IPS-15b (cell line): ENCODE measurements at regions not wholly inside any gene's neighbourhood (a gene's known extent, or its start where the extent isn't known, plus 50 kb on each side); places are given as distances from the start of the nearest gene placed in this dataset.

Source experiments
- H3K27me3 ChIP-seq: one replicate; pipeline ENCODE4 v1.6.1; 2013; ENCODE audit warnings: low read length; ENCODE audit not compliant: control insufficient read depth, insufficient read depth
- H3K36me3 ChIP-seq: one replicate; pipeline ENCODE4 v1.6.1; 2013; ENCODE audit warnings: low read length; ENCODE audit not compliant: control insufficient read depth, insufficient read depth
- H3K4me1 ChIP-seq: one replicate; pipeline ENCODE4 v1.6.1; 2013; ENCODE audit warnings: mild to moderate bottlenecking, low read length; ENCODE audit not compliant: control insufficient read depth, insufficient read depth
- H3K4me3 ChIP-seq: one replicate; pipeline ENCODE4 v1.5.1; 2013; ENCODE audit warnings: low read depth, low read length
- H3K9ac ChIP-seq: one replicate; pipeline ENCODE4 v1.6.1; 2013; ENCODE audit warnings: low read depth, mild to moderate bottlenecking, low read length
- H3K9me3 ChIP-seq: one replicate; pipeline ENCODE4 v1.6.1; 2013; ENCODE audit warnings: mild to moderate bottlenecking, low read length; ENCODE audit not compliant: control insufficient read depth, insufficient read depth

DNA sequence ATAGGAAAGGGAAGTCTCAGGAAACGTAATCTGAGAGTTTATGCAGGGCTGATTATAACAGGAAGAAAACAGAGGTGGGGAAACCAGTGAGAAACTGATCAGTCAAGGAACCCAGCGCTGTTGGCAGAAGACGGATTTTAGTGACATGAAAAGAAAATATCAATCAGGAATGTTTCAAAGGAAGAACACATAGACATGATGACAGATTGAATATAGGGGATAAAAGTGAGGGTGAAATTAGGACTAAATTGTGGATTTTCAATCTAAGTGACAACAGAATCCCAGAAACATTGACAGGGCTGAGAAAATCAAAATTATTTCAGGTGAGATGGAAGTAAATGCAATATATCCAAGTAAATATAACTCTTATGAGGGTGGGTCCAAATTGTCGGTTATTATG is 199.8 kb upstream of the CCDC150 start:
- Histone ChIP-seq H3K36me3 (no peaks in the 10 kb centered on the region), H3K4me3 (no peak overlapping the region), H3K9me3 (no peaks in the 10 kb centered on the region), H3K27me3 (no peaks in the 10 kb centered on the region), H3K9ac (no peak overlapping the region), H3K4me1 (no peaks in the 10 kb centered on the region)

DNA sequence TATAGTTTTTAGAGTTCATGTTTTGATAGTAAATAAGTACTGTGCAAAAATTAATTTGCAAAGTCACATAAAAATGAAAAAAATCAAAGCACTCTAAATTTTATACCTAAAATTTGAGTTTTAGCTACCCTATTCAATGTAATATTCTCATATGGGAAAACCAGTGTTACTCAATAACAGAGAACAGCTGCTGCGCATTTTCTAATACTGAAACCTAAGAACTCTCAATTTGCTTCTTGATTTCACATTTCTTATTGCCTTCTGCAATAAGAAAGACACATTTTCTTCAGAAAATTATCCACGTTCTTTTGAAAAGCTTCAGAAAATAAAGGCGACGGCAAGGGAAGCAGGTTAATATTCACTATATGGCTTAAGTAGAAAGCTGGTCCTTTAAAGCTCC is 199.1 kb upstream of the CCDC150 start:
- no peak overlapping the region for H3K4me3 ChIP-seq
- H3K36me3 ChIP-seq, result no peaks in the 10 kb centered on the region
- H3K4me1 ChIP-seq, result no peaks in the 10 kb centered on the region
- H3K9me3 ChIP-seq, result no peaks in the 10 kb centered on the region
- no peak overlapping the region for H3K9ac ChIP-seq
- no peaks in the 10 kb centered on the region for H3K27me3 ChIP-seq

DNA sequence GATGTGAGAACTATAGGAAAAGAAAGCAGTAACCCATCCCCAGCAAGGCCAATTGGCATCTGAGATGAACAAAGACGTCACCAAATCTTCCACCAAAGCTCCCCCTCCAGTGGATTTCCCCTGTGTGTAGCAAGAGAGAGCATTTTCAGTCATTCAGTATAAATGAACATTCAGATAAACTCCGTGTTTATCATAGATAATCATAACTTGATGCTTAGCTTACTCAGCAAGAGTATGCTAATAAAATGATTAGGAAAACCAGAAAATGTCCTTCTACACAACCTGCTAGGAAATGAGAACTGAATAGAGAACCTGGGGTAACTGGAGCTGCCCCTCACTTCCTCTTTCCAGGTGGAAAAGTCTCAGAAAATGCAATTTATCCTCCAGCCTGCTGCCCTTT is 198.0 kb upstream of the CCDC150 start:
- Histone ChIP-seq H3K4me3 (no peak overlapping the region), H3K27me3 (no peaks in the 10 kb centered on the region), H3K4me1 (no peaks in the 10 kb centered on the region), H3K36me3 (no peaks in the 10 kb centered on the region), H3K9me3 (no peaks in the 10 kb centered on the region), H3K9ac (no peak overlapping the region)

DNA sequence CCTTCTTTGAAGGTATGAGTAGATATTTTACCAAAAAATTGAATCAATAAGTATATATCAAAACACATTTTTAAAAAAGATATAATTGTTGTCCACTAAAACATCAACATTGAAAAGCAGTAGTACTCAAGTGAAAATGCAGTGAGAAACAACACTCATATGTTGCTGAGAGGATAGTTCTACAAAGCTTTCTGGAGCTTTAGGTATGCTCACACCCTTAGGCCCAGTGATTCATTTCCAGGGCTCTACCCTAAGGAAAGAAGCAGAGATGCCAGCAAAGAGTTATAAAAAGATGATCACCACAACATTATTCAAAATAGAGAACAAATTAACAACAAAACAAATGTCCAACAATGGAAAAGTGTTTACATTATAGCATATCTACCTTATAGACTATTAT is 197.3 kb upstream of the CCDC150 start:
- Histone ChIP-seq H3K27me3 (no peaks in the 10 kb centered on the region), H3K4me3 (no peak overlapping the region), H3K9ac (no peak overlapping the region), H3K36me3 (no peaks in the 10 kb centered on the region), H3K9me3 (no peaks in the 10 kb centered on the region), H3K4me1 (no peaks in the 10 kb centered on the region)

DNA sequence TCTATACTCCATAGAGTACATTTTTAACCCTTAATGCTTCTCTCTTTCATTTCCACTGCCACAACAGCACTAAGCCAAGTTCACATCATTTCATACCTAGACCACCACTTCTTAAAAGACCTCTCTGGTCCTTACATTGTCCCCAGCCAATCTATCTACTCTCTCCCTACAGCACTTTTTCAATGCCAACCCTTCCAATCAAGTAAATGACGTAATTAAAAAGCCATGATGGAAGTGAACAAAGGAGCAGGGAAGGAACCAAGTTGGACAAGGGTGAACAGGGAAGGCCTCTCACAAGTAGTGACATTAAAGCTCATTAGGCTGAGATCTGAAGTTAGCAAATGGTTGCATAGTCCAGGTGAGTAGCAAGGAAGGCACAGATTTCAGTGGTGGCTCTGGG is 195.1 kb upstream of the CCDC150 start:
- Histone ChIP-seq H3K9me3 (no peaks in the 10 kb centered on the region), H3K4me1 (no peaks in the 10 kb centered on the region), H3K36me3 (no peaks in the 10 kb centered on the region), H3K27me3 (no peaks in the 10 kb centered on the region), H3K9ac (no peak overlapping the region), H3K4me3 (no peak overlapping the region)

DNA sequence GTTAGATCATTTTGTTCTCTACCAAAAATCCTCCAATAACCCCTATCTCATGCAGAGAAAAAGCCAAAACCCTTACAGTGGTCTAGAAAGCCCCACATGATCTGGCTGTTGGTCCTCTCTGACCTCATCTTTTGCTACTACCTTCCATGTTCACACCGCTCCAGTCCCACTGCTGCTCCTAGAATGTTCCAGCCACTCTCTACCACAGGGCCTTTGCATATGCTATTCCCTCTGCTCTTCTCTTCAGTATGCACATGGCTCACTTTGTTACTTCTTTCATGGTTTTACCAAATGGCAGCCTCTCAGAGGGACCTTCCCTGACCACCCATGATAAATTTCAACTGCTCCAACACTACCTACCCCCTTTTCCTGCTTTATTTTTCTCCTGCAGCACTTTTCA is 193.5 kb upstream of the CCDC150 start:
- H3K27me3 ChIP-seq, result no peaks in the 10 kb centered on the region
- no peaks in the 10 kb centered on the region for H3K4me1 ChIP-seq
- H3K36me3 ChIP-seq, result no peaks in the 10 kb centered on the region
- H3K9me3 ChIP-seq, result no peaks in the 10 kb centered on the region
- no peak overlapping the region for H3K4me3 ChIP-seq
- no peak overlapping the region for H3K9ac ChIP-seq

DNA sequence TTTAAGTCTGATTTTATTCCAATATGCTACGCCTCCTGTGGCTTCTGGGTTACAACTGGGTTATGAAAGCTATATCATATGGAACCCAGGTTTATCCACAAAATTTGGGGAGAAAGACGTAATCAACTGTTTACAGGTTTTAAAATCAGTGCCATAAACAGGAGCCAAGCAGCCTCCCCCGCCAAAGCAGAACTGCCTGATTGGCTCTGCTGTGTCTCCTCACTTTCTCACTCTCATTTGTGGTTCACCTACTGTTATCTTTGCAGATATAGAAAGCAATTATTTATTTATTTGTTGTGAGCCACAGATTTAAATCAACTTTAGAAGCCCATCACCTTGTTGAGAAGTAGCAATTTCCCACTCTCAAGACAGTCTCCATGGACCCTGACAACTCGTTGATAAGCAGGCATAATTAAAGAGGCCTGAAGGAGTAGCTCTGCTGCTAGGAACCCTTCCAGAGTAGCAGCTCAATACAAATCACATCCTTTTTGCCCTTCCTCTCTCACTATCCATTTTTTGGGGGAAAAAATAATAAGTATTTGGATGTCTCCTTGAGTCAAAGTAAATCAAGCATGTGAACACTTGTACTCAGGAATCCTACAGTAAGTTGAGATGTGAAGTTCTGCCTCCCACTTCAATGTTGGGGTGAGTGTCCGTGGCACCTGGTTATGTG is 191.0 kb upstream of the CCDC150 start:
- Histone ChIP-seq H3K4me1 (no peaks in the 10 kb centered on the region), H3K9ac (no peak overlapping the region), H3K36me3 (no peaks in the 10 kb centered on the region), H3K9me3 (no peaks in the 10 kb centered on the region), H3K27me3 (no peaks in the 10 kb centered on the region), H3K4me3 (no peak overlapping the region)

DNA sequence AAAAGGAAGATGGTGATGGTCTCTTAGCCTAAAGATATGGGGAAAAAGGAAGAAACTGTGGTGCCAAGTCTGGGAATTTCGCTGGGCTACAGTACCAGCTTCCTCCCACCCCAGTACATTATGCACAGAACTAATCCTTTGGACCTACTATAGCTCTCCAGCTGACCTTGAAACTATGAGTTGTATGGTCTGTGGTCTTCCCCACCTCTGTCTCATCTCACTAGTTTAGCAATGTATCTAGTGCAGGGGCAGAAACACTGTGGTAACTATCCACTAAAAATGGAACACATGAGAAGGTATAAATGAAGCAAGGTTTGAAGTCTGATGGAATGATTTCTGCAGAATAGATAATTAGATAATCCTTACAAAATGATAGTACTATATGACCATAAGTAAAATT is 190.4 kb upstream of the CCDC150 start:
- Histone ChIP-seq H3K4me1 (no peaks in the 10 kb centered on the region), H3K4me3 (no peak overlapping the region), H3K27me3 (no peaks in the 10 kb centered on the region), H3K9me3 (no peaks in the 10 kb centered on the region), H3K9ac (no peak overlapping the region), H3K36me3 (no peaks in the 10 kb centered on the region)

DNA sequence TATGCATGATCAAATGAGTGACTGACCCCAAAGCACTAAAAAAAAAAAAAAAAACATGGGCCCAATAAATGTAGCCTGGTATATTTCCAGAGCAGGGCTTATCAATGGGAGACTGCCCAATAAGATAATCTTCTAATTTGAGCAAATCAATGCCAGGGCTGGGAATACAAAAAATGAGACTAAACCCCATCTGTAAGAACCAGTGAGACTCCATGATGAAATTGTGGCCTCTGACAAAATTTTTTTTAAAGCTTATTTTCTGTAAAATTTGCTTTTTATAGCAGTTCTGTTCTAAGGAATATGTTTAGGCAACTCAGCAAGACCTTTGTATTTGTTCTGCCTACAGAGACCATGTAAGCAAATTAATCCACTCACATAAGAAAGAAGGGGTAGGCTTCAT is 186.8 kb upstream of the CCDC150 start:
- no peaks in the 10 kb centered on the region for H3K9me3 ChIP-seq
- H3K27me3 ChIP-seq, result no peaks in the 10 kb centered on the region
- H3K4me3 ChIP-seq, result no peak overlapping the region
- H3K36me3 ChIP-seq, result no peaks in the 10 kb centered on the region
- H3K4me1 ChIP-seq, result no peaks in the 10 kb centered on the region
- H3K9ac ChIP-seq, result no peak overlapping the region

DNA sequence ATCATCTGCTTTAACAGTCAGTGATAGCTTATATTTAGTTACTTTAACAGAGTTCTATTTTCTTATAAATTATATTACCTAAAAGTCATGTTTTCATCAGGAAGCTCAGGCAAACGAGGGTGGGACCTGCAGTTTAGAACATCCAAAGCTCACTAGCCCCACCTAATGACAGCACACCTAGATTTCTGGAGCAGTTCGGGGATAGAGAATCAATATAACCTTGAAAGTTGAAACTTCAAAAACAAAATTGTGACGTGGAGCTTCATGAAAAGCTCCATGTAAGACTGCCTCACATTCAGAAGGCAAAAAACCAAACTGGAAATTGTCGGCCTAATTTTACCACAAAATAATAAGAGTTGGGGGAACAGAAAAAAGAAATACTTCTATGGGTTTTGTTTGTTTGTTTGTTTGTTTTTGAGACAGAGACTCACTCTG is 185.9 kb upstream of the CCDC150 start:
- H3K36me3 ChIP-seq, result no peaks in the 10 kb centered on the region
- no peaks in the 10 kb centered on the region for H3K27me3 ChIP-seq
- H3K9ac ChIP-seq, result no peak overlapping the region
- no peaks in the 10 kb centered on the region for H3K4me1 ChIP-seq
- no peaks in the 10 kb centered on the region for H3K9me3 ChIP-seq
- H3K4me3 ChIP-seq, result no peak overlapping the region

DNA sequence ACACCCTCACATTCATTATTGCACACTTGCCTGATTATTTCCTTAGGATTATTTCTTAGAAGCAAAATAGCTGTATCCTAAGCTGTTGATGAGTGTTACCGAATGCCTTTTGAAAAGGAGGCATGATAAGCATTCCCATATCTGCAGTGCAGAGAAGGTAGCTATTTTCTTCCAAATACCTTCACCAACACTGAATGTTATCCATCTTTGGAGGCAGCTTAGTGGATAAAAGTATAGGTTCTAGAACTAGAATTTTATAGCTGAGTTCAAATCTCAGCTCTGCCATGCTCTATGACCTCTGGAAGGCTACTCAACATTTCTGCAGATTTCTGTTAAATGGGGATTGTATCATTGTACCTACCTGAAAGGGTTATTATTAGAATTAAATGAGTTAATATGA is 185.0 kb upstream of the CCDC150 start:
- no peaks in the 10 kb centered on the region for H3K4me1 ChIP-seq
- no peak overlapping the region for H3K4me3 ChIP-seq
- H3K9ac ChIP-seq, result no peak overlapping the region
- no peaks in the 10 kb centered on the region for H3K36me3 ChIP-seq
- H3K9me3 ChIP-seq, result no peaks in the 10 kb centered on the region
- no peaks in the 10 kb centered on the region for H3K27me3 ChIP-seq

DNA sequence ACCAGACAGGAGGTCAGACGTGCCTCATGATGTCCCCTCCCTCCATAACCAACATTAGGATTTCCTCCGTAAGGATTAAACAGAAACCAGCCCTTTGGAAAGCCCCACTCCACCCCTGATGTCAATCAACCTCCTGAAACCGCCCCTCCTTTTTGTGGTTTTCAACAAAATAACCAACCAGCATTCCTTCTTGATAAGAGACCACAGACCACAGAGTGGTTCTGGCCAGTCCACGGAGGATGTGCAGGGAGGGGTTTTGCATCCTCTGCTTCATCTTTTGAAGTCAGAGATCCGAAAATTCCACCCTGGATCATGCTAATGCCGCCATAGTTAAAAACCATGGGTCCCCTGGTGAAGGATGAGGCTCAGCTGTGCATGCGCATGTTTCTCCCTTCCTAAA is 180.0 kb upstream of the CCDC150 start:
- Histone ChIP-seq H3K36me3 (no peaks in the 10 kb centered on the region), H3K9ac (no peak overlapping the region), H3K4me1 (no peaks in the 10 kb centered on the region), H3K4me3 (no peak overlapping the region), H3K9me3 (no peaks in the 10 kb centered on the region), H3K27me3 (no peaks in the 10 kb centered on the region)
